Suprapubic skin (tissue), 3 donors: ENCODE measurements at regions not wholly inside any gene's neighbourhood (a gene's known extent, or its start where the extent isn't known, plus 50 kb on each side); places are given as distances from the start of the nearest gene placed in this dataset.

ENCODE experiments used
- CTCF ChIP-seq, 2 donors: fragments of 200-600 bp in 1 of 2; fragments of 450-650 bp in 1 of 2; sonication (generic) in 1 of 2; IDR thresholded peaks; one replicate each; pipeline ENCODE4 v1.5.1; 2016 to 2019; ENCODE audit warnings: antibody characterized with exemption in 2 of 2, mild to moderate bottlenecking in 1 of 2, moderate library complexity in 1 of 2
- POLR2AphosphoS5 ChIP-seq, 3 donors: sonication (generic); formaldehyde crosslinking; IDR thresholded peaks; one replicate each; pipeline ENCODE4 v1.6.1; 2017; ENCODE audit warnings: antibody characterized with exemption in 3 of 3

DNA sequence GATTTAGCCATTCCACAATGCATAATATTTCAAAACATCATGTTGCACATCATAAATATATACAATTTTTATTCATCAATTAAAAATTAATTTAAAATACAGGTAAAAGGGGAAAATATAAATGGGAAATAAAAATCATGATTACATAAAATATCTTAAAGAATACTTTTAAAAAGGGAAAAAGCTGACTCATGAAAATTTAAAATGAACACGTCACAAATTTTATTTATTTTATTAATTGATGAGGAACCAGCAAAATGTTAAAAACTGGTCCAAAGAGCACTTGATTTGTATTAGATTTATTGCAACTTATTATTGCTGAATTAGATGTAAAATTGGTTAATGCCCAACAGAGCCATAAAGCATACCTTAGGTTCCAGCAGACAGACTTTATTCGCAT lies 78.5 kb upstream of the ANK2 start:
- TF ChIP-seq POLR2AphosphoS5 (IDR thresholded peaks at IDR 0.05), result no peak
- no peak for TF ChIP-seq CTCF (IDR thresholded peaks at IDR 0.05)
